GM12878 (cell line): ENCODE measurements at regions not wholly inside any gene's neighbourhood (a gene's known extent, or its start where the extent isn't known, plus 50 kb on each side); places are given as distances from the start of the nearest gene placed in this dataset.

Source experiments
- ATAC-seq: fragments of 200-7000 bp; cut with Tn5 transposase; 3 replicates; pipeline ENCODE4 v1.9.1; 2020; ENCODE audit warnings: mild to moderate bottlenecking, moderate library complexity
- BruUV-seq: library from RNA; stranded (reverse); fragments of 400-500 nt; replicated peaks from 2 replicates; lab custom pipeline; 2021; lab: Mats Ljungman, UMichigan
- CTCF ChIA-PET: fragments of 300-600 bp; sonication (Branson Sonifier 250); formaldehyde crosslinking; extraction: SDS; loops from one replicate; lab custom pipeline; 2021; ENCODE audit warnings: inconsistent platforms; lab: Yijun Ruan, JAX
- POLR2A ChIA-PET: fragments of 350-600 bp; formaldehyde crosslinking; extraction: SDS; loops from one replicate; lab custom pipeline; 2021; ENCODE audit warnings: inconsistent platforms; lab: Charles Lee
- RAD21 ChIA-PET: fragments of 300-600 bp; sonication (Branson Sonifier 250); formaldehyde crosslinking; loops from one replicate; lab custom pipeline; 2023; ENCODE audit warnings: antibody characterized with exemption; ENCODE audit not compliant: unreplicated experiment; lab: Charles Lee
- SMC1A ChIA-PET: fragments of 300-600 bp; sonication (Branson Sonifier 250); formaldehyde crosslinking; loops from one replicate; lab custom pipeline; 2023; ENCODE audit not compliant: unreplicated experiment, uncharacterized antibody; lab: Charles Lee
- DNase-seq: peaks from one replicate; pipeline ENCODE4 v3.0.0-alpha.2; 2011; ENCODE audit warnings: low read depth, low spot score
- FAIRE-seq: peaks from 3 replicates; lab custom pipeline; 2011; peaks lifted over from hg19 to GRCh38; lab: Jason Lieb, UNC
- H2AFZ ChIP-seq: 2 replicates; pipeline ENCODE4 v1.6.0; 2011; ENCODE audit warnings: low read depth, low read length, control low read depth; ENCODE audit not compliant: control insufficient read depth
- H3K27ac ChIP-seq: 2 replicates; pipeline ENCODE4 v1.5.1; 2011; ENCODE audit warnings: control low read depth; ENCODE audit not compliant: control insufficient read depth, insufficient read depth
- H3K27me3 ChIP-seq, 2 experiments: replicated peaks in 1 of 2; 2 replicates each; pipeline versions ENCODE4 v1.6.0 to v1.6.1; 2011; ENCODE audit warnings: low read length in 1 of 2; ENCODE audit not compliant: control insufficient read depth in 2 of 2, insufficient read depth in 2 of 2
- H3K36me3 ChIP-seq, 2 experiments: 2 replicates each; pipeline ENCODE4 v1.5.1; 2011; ENCODE audit warnings: low read length in 1 of 2; ENCODE audit not compliant: control insufficient read depth in 2 of 2, insufficient read depth in 2 of 2
- H3K4me1 ChIP-seq: 2 replicates; pipeline ENCODE4 v1.6.1; 2011; ENCODE audit warnings: mild to moderate bottlenecking, low read length, moderate library complexity, mixed read lengths; ENCODE audit not compliant: control insufficient read depth, insufficient read depth
- H3K4me2 ChIP-seq: 2 replicates; pipeline ENCODE4 v1.6.0; 2011; ENCODE audit warnings: control low read depth; ENCODE audit not compliant: control insufficient read depth, insufficient read depth
- H3K4me3 ChIP-seq: fragments of 200-600 bp; sonication (generic); 2 replicates; pipeline ENCODE4 v1.5.1; 2016
- H3K79me2 ChIP-seq: 2 replicates; pipeline ENCODE4 v1.6.0; 2011; ENCODE audit warnings: low read length; ENCODE audit not compliant: control insufficient read depth, insufficient read depth
- H3K9ac ChIP-seq: 2 replicates; pipeline ENCODE4 v1.8.0; 2011; ENCODE audit warnings: low read length, control low read depth, mixed read lengths; ENCODE audit not compliant: control insufficient read depth, insufficient read depth
- H3K9me3 ChIP-seq: replicated peaks from 3 replicates; pipeline ENCODE4 v1.5.1; 2011; ENCODE audit warnings: mild to moderate bottlenecking, low read length; ENCODE audit not compliant: control insufficient read depth, insufficient read depth
- H4K20me1 ChIP-seq: 2 replicates; pipeline ENCODE4 v1.6.0; 2011; ENCODE audit not compliant: control insufficient read depth, insufficient read depth
- ASH2L ChIP-seq: fragments of 300-600, 200-600 bp; sonication (generic); IDR thresholded peaks from 2 replicates; pipeline ENCODE4 v1.6.1; 2017; ENCODE audit warnings: low read depth, mild to moderate bottlenecking, borderline replicate concordance
- HDGF ChIP-seq: fragments of 450-650 bp; IDR thresholded peaks from 2 replicates; pipeline ENCODE4 v1.6.1; 2016; ENCODE audit warnings: antibody characterized with exemption
- MYB ChIP-seq: fragments of 150-350 bp; IDR thresholded peaks from 2 replicates; pipeline ENCODE4 v1.6.1; 2014; ENCODE audit warnings: mild to moderate bottlenecking, low read depth, low read length, borderline replicate concordance
- PBX3 ChIP-seq: IDR thresholded peaks from 2 replicates; pipeline ENCODE4 v1.6.1; 2011; ENCODE audit warnings: mild to moderate bottlenecking, low read depth, low read length, moderate library complexity; ENCODE audit not compliant: insufficient replicate concordance
- RELA ChIP-seq: fragments of 450-650 bp; IDR thresholded peaks from 2 replicates; pipeline ENCODE4 v1.8.0; 2014; ENCODE audit warnings: borderline replicate concordance; ENCODE audit not compliant: partially characterized antibody
- SMC3 ChIP-seq: IDR thresholded peaks from 2 replicates; pipeline ENCODE4 v1.6.1; 2011; ENCODE audit warnings: low read length, improper control_type of control experiment, borderline replicate concordance
- TBL1XR1 ChIP-seq: IDR thresholded peaks from 2 replicates; pipeline ENCODE4 v1.6.1; 2012; ENCODE audit warnings: low read depth, low read length, improper control_type of control experiment
- ZBTB11 ChIP-seq: fragments of 450-650 bp; formaldehyde crosslinking; IDR thresholded peaks from 2 replicates; pipeline ENCODE4 v1.5.0; 2022; ENCODE audit warnings: mild to moderate bottlenecking, missing genetic modification characterization
- WGBS: methylation state at CpG from one replicate; pipeline ENCODE4 v1.1.6; 2016; ENCODE audit warnings: low lambda C conversion rate; ENCODE audit not compliant: insufficient replicate concordance, insufficient coverage; ENCODE audit errors: missing lambda C conversion rate; 5-methylcytosine and 5-hydroxymethylcytosine counted together
- in situ Hi-C: fragments of 300-500 bp; cut with MboI; formaldehyde crosslinking; loops from 9 replicates; pipeline ENCODE4 v1.14.3; 2018; ENCODE audit warnings: mixed read lengths
- intact Hi-C: fragments of 100-400 bp; cut with micrococcal nuclease; formaldehyde crosslinking; loops from one replicate; pipeline ENCODE4 v1.14.2; 2022; ENCODE audit not compliant: unreplicated experiment

GRCh38 chr6:156359912-156360311 lies 417.3 kb upstream of the ARID1B start (continued):
- TF ChIP-seq ASH2L, result no peak
- TF ChIP-seq SMC3, result no peak

GRCh38 chr6:156352861-156353260 lies 424.3 kb upstream of the ARID1B start:
- Histone ChIP-seq H3K9ac (no peak overlapping the region), H3K4me2 (no peak overlapping the region), H3K27me3 (peaks cover 0 to 13% of the 10 kb centered on the region in 2 experiments; a peak in 2 of 4 replicates), H3K79me2 (no peaks in the 10 kb centered on the region), H4K20me1 (no peaks in the 10 kb centered on the region), H3K9me3 (no peaks in the 10 kb centered on the region; the same call in 2 of the 3 replicates), H3K4me3 (no peak overlapping the region), H3K27ac (no peak overlapping the region), H3K36me3 (no peaks in the 10 kb centered on the region), H2AFZ (no peak overlapping the region), H3K4me1 (no peaks in the 10 kb centered on the region)
- no peak for DNase-seq
- ChIA-PET CTCF (no interaction called here), RAD21 (no interaction called here), SMC1A (no interaction called here), POLR2A (no interaction called here)
- no peak for FAIRE-seq
- TF ChIP-seq HDGF, result no peak
- intact Hi-C loops (no loop called here), in situ Hi-C loops (no loop called here)
- ATAC-seq, result no peak
- no TSS peak for BruUV-seq

- no peak overlapping the region for H2AFZ ChIP-seq
- no peaks in the 10 kb centered on the region for H3K79me2 ChIP-seq
- BruUV-seq, result no TSS peak
- FAIRE-seq, result no peak
- no peaks in the 10 kb centered on the region for H4K20me1 ChIP-seq
- H3K27ac ChIP-seq, result no peak overlapping the region
- in situ Hi-C loops (no loop called here), intact Hi-C loops (no loop called here)
- RAD21 ChIA-PET, result no interaction called here
- SMC1A ChIA-PET, result no interaction called here
- peaks cover 0 to 18% of the 10 kb centered on the region in 2 experiments; a peak in 2 of 4 replicates for H3K27me3 ChIP-seq
- no peaks in the 10 kb centered on the region for H3K36me3 ChIP-seq
- WGBS, result 53% methylated on average over 6 of the region's 6 CpGs
- H3K4me2 ChIP-seq, result no peak overlapping the region
- H3K9me3 ChIP-seq, result no peaks in the 10 kb centered on the region
- ATAC-seq, result no peak
- H3K4me3 ChIP-seq, result no peak overlapping the region
- no peak for DNase-seq
- no peak overlapping the region for H3K9ac ChIP-seq
- CTCF ChIA-PET, result no interaction called here
- H3K4me1 ChIP-seq, result no peaks in the 10 kb centered on the region
- POLR2A ChIA-PET, result no interaction called here
- TF ChIP-seq TBL1XR1, result no peak
- TF ChIP-seq ZBTB11 (CRISPR knock-in tag), result no peak
- no peak for TF ChIP-seq HDGF
- TF ChIP-seq PBX3, result no peak
- no peak for TF ChIP-seq RELA
- no peak for TF ChIP-seq MYB
Measured at GRCh38 chr6:156351346-156351966, 425.7 kb upstream of the ARID1B start.
